ENCODE measurements at regions not wholly inside any gene's neighbourhood (a gene's known extent, or its start where the extent isn't known, plus 50 kb on each side); places are given as distances from the start of the nearest gene placed in this dataset.

DNA sequence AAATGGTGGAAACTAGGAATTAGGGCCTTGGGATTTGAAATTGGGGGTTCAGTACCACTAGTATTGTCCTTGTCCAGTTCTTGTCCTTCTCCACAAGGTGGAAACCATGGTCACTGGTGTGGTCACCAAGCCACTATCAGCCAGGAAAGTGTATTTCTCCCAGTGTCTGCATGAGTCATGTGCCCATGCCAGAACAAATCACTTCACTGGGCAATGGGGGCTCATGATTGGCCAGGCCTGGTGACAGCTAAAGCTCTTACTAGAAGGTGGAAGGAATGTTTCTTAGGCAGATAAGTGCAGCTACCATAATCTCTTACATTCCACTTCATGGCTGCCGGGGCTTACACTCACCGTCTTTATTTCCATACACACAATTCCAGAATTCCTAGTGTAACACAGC is 124.8 kb upstream of the TACR1 start:
- Histone ChIP-seq H3K27me3 (replicated peaks; ENCODE audit: insufficient read depth) (no peaks in the 10 kb centered on the region), H3K9me3 (no peaks in the 10 kb centered on the region), H3K4me3 (no peak overlapping the region), H3K4me1 (ENCODE audit: control insufficient read depth in 1 of 2, low read depth in 2 of 2) (no peaks in the 10 kb centered on the region), H3K27ac (no peak overlapping the region), H3K36me3 (no peaks in the 10 kb centered on the region)
- DNase-seq (ENCODE audit: low spot score) (no peak), ATAC-seq (ENCODE audit: insufficient number of reproducible peaks, low FRiP score, low read depth) (no peak)
- TF ChIP-seq, protein P1, sequence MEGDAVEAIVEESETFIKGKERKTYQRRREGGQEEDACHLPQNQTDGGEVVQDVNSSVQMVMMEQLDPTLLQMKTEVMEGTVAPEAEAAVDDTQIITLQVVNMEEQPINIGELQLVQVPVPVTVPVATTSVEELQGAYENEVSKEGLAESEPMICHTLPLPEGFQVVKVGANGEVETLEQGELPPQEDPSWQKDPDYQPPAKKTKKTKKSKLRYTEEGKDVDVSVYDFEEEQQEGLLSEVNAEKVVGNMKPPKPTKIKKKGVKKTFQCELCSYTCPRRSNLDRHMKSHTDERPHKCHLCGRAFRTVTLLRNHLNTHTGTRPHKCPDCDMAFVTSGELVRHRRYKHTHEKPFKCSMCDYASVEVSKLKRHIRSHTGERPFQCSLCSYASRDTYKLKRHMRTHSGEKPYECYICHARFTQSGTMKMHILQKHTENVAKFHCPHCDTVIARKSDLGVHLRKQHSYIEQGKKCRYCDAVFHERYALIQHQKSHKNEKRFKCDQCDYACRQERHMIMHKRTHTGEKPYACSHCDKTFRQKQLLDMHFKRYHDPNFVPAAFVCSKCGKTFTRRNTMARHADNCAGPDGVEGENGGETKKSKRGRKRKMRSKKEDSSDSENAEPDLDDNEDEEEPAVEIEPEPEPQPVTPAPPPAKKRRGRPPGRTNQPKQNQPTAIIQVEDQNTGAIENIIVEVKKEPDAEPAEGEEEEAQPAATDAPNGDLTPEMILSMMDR (IDR thresholded peaks at IDR 0.05), result no peak

GRCh38 chr2:75321599-75321922 is 122.2 kb upstream of the TACR1 start:
- H3K27ac ChIP-seq, result no peak overlapping the region
- TF ChIP-seq, protein P1 (IDR thresholded peaks at IDR 0.05), result no peak
- no peaks in the 10 kb centered on the region for H3K4me1 ChIP-seq (ENCODE audit: control insufficient read depth in 1 of 2, low read depth in 2 of 2)
- H3K4me3 ChIP-seq, result no peak overlapping the region
- ATAC-seq (ENCODE audit: insufficient number of reproducible peaks, low FRiP score, low read depth), result no peak
- no peak for DNase-seq (ENCODE audit: low spot score)
- no peaks in the 10 kb centered on the region for H3K36me3 ChIP-seq
- H3K9me3 ChIP-seq, result no peaks in the 10 kb centered on the region
- no peaks in the 10 kb centered on the region for H3K27me3 ChIP-seq (replicated peaks; ENCODE audit: insufficient read depth)

DNA sequence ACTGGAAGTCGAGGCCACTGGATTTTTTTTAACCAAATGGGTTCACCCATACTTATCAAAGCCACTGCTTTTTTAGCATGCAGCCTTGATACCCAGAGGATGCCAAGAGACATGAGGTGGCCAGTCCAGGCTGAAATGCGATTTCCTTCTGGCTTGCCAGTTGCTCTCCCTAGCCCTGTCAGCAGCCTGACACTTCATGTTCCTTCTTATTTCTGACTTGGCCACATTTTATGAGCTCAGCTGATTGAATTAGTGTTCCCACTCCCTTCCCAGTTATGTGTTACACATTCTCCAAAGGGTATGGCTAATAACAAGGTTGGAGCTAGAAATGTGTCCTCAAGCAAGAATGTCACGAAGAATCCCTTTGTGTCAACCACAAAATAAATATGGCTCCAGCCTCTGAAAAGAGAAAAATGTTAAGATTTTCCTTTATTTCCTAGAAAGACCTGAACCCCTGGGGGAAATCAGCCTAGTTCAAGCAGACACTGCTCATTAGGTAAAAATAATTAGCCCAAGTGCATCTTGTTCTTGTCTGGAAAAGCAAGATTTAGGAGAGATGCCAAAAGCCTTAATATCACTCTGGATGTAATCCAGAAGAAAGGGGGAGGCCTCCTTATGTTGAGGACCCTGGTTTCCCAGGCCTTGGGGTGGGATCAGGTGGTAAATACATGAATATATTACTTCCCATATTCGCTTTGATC is 121.7 kb upstream of the TACR1 start:
- H3K4me3 ChIP-seq, result no peak overlapping the region
- H3K36me3 ChIP-seq, result no peaks in the 10 kb centered on the region
- TF ChIP-seq, protein P1 (IDR thresholded peaks at IDR 0.05), result no peak
- ATAC-seq (ENCODE audit: insufficient number of reproducible peaks, low FRiP score, low read depth) (no peak), DNase-seq (ENCODE audit: low spot score) (no peak)
- no peaks in the 10 kb centered on the region for H3K9me3 ChIP-seq
- no peaks in the 10 kb centered on the region for H3K27me3 ChIP-seq (replicated peaks; ENCODE audit: insufficient read depth)
- no peak overlapping the region for H3K27ac ChIP-seq
- no peaks in the 10 kb centered on the region for H3K4me1 ChIP-seq (ENCODE audit: control insufficient read depth in 1 of 2, low read depth in 2 of 2)

DNA sequence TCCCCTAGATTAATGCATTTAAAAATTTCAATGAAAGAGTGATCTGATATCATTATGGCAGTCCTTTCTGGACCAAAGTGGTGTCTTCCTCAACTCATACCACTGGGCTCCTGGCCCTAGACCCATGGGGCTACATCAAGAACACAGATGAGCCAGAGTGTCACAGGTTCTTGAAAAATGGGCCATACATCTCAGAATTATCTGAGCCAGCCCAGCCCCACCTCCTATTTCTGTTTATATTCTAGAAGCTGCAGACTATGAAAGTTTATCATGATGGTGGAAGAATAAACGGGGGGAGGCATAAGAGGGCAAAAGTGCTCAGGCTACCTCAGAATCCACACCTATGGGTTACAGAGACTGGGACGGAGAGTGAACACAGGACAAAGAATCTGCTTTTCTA is 120.6 kb upstream of the TACR1 start:
- TF ChIP-seq, protein P1 (IDR thresholded peaks at IDR 0.05), result no peak
- DNase-seq (ENCODE audit: low spot score), result no peak
- no peaks in the 10 kb centered on the region for H3K9me3 ChIP-seq
- H3K4me1 ChIP-seq (ENCODE audit: control insufficient read depth in 1 of 2, low read depth in 2 of 2), result no peaks in the 10 kb centered on the region
- no peaks in the 10 kb centered on the region for H3K36me3 ChIP-seq
- no peak overlapping the region for H3K4me3 ChIP-seq
- no peak for ATAC-seq (ENCODE audit: insufficient number of reproducible peaks, low FRiP score, low read depth)
- no peak overlapping the region for H3K27ac ChIP-seq
- no peaks in the 10 kb centered on the region for H3K27me3 ChIP-seq (replicated peaks; ENCODE audit: insufficient read depth)

DNA sequence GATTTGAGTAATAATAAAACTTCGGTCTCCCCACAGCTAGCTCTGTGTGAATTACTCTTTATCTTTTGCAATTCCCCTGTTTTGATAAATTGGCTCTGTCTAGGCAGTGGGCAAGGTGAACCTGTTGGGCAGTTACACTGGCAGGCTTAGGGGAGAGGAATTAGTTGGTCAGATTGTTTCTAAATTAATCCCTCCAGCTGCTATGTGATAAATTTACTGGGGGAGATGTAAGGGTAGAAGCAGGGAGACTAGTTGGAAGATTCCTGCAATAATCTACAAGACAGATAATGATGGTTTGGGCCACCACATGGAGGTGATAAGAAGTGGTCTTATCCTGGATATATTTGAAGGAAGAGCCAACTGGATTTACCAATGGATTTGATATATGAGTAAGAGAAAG is 118.5 kb upstream of the TACR1 start:
- no peak for DNase-seq (ENCODE audit: low spot score)
- H3K4me1 ChIP-seq (ENCODE audit: control insufficient read depth in 1 of 2, low read depth in 2 of 2), result no peaks in the 10 kb centered on the region
- no peaks in the 10 kb centered on the region for H3K9me3 ChIP-seq
- no peak overlapping the region for H3K27ac ChIP-seq
- no peaks in the 10 kb centered on the region for H3K36me3 ChIP-seq
- no peak for ATAC-seq (ENCODE audit: insufficient number of reproducible peaks, low FRiP score, low read depth)
- no peak overlapping the region for H3K4me3 ChIP-seq
- no peaks in the 10 kb centered on the region for H3K27me3 ChIP-seq (replicated peaks; ENCODE audit: insufficient read depth)
- TF ChIP-seq, protein P1 (IDR thresholded peaks at IDR 0.05), result no peak

Measured in thoracic aorta (tissue), 2 donors.